GM03348 (cell line): ENCODE measurements at regions not wholly inside any gene's neighbourhood (a gene's known extent, or its start where the extent isn't known, plus 50 kb on each side); places are given as distances from the start of the nearest gene placed in this dataset.
"Not testable (repeated sequence)": the region's sequence is repeated elsewhere in the genome, so short reads cannot be mapped to it uniquely, and the experiment has no call there.

Source experiments
- DNase-seq: peaks from one replicate; pipeline ENCODE4 v3.0.0; 2012; ENCODE audit warnings: low spot score

- DNase-seq, result no peak
Observed at GRCh38 chr18:73544032-73544431, 603.6 kb downstream of the FBXO15 start.

GRCh38 chr18:73535990-73536389 lies 611.6 kb downstream of the FBXO15 start:
- DNase-seq, result no peak

GRCh38 chr18:73535189-73535588 lies 612.4 kb downstream of the FBXO15 start:
- DNase-seq, result no peak

DNA sequence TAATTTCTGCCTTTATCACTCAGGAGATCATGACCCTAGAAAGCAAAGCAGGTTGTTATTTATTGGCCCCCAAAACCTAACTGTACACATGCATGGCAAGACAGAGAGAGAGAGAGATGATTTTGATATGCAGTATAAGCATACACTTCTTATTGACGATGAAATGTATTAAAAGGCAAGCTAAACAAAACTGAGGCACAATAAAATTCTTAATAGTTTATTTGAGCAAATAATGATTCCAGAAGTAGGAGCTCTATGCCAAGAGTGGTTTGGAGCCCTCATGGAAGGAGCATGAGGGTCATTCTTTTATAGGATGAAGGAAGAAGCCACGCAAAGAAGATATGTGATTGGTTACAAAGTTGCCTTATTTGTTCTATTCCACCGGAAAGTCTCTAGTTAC lies 616.0 kb downstream of the FBXO15 start:
- no peak for DNase-seq

GRCh38 chr18:73528066-73528465 lies 619.6 kb downstream of the FBXO15 start:
- no peak for DNase-seq

- no peak for DNase-seq
Observed at GRCh38 chr18:73520229-73520628, 627.4 kb downstream of the FBXO15 start.

DNA sequence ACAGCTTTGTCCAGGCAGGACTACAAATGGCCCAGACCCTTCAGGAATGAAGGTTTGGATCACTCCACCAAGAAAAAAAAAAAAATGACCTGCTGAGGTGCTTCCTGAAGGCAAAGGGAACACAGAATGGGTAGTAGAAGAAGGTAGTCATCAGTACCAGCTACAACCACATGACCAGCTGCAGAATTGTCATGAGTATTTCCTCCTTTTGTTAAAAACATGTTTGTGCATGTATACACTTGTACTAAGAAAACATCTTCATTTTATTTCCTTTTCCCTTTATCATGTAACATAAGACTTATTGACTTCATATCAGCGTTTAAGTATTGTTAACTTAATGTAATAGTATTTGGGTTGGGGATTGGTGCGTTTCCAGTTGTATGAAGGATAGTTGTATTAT lies 631.6 kb downstream of the FBXO15 start:
- DNase-seq, result not testable (repeated sequence)

GRCh38 chr18:73514449-73514848 lies 633.2 kb downstream of the FBXO15 start:
- no peak for DNase-seq

DNA sequence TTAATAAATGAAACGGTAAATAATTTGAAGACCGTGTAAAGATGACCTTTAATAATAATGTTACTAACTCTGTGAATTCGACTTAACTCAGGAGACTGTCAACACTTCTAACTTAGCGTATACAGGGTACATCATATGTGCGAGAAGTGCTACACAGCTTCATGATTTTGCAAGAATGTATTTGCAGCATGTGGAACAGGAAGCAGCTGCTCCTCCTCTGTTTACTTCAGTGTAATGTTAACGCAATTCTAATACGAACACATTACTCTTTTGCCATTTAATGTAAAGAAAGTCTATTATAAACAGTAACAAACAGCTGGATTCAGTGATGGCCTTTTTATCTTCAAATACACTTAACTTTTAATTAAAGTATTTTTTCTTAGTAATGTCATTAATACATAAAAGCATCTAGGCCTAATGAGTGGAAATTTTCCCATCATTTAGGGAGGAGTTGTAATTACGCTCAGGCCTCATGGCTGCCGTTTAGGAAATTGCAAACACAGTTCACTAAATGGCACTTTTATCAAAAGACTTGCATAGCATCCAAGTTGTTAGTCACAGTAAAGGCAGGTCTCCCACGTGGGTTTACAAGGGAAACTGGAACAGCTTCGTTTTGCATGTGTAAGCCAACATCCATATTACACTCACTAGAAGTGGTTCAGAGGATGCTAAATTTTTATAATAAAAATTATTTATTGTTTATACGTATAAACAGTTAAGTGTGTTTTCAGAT lies 635.7 kb downstream of the FBXO15 start:
- peak; percentile 10 for DNase-seq

DNA sequence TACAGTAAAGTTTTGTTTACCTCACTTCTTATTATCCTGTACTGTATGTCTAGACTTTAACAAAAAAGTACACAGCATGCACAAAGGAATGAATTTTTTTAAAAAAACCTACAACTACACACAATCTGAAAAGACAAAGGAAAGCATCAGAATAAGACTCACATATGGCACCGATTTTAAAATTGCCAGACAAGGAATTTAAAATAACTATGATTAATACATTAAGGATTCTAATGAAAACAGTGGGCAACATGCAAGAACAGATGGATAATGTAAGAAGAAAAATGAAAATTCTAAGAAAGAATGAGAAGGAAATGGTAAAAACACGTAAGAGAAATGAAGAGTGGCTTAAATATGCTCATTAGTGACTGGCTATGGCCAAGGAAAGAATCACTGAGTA lies 638.2 kb downstream of the FBXO15 start:
- no peak for DNase-seq

GRCh38 chr18:73503326-73503725 lies 635.5 kb upstream of the NETO1 start:
- no peak for DNase-seq

GRCh38 chr18:73487966-73488365 lies 620.2 kb upstream of the NETO1 start:
- DNase-seq, result no peak

DNA sequence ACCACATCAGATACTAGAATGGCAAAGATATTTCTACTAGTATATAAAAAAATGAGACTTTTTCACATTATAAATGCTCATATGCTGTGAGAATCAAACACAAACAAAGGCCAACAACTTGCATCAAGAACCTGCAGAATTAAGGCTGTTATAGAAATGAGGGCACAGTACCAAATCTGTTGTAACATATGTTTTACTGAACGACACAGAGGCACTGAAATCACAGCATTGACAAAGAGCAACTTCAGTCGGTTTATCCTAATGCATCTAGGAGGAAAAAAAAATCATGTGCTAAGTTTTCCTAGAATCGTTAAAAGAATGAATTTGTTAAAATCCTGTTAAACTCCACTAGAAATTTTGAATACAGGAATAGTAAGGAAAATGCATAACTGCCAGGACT lies 617.4 kb upstream of the NETO1 start:
- DNase-seq, result no peak

- DNase-seq, result no peak
Observed at GRCh38 chr18:73482901-73483300, 615.1 kb upstream of the NETO1 start.

DNA sequence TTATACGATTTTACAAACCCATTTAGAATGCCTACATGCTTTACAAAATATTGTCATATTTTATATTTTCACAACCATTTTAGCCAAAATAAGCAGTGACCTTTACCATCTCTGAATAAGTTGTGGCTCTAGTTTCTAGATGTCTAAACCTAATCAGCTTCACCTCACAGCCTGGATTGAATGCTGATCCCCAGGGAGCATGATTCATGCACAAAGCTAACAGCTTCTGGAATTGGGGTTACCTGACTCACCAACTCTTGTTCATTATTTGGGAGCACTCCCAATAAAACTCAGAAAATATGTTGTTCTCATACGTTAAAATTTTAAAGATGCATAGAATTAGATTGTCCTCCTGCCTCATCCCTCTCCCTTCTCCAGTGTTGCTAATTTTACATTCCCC lies 611.7 kb upstream of the NETO1 start:
- peak; percentile 14 for DNase-seq

- DNase-seq, result no peak
Observed at GRCh38 chr18:73478191-73478590, 610.4 kb upstream of the NETO1 start.

DNA sequence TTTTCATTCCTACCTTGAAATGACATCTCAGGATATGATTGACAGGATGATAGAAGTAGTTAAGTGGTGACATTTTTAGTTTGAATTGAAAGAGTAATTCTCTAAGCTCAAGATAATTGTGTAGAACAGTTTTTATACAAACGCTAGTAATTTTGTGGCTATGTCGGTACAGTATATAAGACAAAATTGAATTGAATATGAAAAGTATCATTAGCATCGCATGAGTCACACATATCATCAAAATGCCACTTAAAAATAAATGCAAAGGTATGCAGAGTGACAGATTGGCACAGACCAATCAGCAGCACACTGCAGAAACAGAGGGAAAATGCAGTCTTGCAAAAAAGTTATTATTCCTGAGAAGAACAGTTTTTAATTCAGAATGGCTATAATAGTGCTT lies 608.2 kb upstream of the NETO1 start:
- DNase-seq, result no peak

GRCh38 chr18:73462092-73462491 lies 594.3 kb upstream of the NETO1 start:
- peak; percentile 16 for DNase-seq

DNA sequence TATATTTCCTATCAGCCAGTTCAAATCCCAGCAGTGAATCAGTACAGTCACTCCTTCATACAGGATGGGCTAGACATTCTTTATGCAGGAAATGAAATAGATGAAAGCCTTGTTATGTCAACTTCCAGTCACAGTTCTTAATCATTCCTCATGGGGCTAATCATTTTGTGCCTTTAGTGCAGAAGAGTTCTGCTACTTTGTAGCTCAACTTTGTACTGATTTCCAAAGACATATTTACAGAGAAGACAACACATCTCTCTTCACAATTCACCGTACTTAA lies 593.9 kb upstream of the NETO1 start:
- DNase-seq, result no peak

GRCh38 chr18:73461038-73461779 lies 593.4 kb upstream of the NETO1 start:
- DNase-seq, result no peak

DNA sequence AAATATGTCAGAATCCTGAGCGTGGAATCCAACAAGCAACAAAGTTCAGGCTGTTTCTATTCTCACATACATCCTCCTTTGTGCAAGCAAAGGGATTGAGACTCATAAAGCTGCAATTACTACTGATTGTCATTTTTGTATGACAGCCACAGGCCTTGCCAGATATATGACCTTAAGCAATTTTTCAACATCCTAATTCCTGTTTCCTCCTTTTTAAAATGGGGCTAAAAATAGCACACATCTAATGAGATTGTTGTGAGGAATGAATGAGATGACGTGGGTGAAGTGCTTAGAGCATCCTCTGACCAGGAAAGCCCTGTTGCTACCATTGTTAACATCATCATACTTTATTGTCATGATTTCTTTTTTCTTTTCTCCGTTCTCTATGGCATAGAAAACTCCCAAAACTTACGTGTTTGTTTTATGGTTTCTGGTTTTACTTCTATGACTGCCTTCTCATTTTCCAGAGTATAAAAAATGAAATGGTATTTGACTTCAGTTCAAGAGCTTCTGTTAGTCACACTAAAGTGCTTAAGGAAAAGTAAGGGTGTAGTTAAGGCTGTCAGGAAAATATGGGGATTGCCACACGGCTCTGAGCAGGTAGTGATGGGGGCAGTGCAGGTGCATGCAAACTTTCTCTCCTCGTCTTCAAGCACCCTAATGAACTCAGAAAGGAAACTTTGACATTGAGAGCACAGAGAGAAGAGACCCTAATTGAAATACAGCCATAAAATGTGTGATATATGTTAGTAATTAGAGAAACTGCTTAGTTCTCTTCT lies 590.6 kb upstream of the NETO1 start:
- DNase-seq, result no peak

- DNase-seq, result no peak
Observed at GRCh38 chr18:73456643-73457042, 588.9 kb upstream of the NETO1 start.

- DNase-seq, result no peak
Observed at GRCh38 chr18:73452866-73453265, 585.1 kb upstream of the NETO1 start.
